Uterus (tissue), 3 donors: ENCODE measurements at regions not wholly inside any gene's neighbourhood (a gene's known extent, or its start where the extent isn't known, plus 50 kb on each side); places are given as distances from the start of the nearest gene placed in this dataset.

Experiments used
- DNase-seq, 2 donors: peaks; one replicate each; pipeline ENCODE4 v3.0.0-alpha.2; 2019 to 2020
- H3K27ac ChIP-seq, 2 donors: fragments of 200-600 bp; sonication (generic); 1 replicate in 1 of 2; 2 replicates in 1 of 2; pipeline ENCODE4 v1.5.1; 2016 to 2018
- H3K27me3 ChIP-seq, 2 donors: fragments of 200-600 bp; sonication (generic); one replicate each; pipeline ENCODE4 v1.5.1; 2018 to 2019; ENCODE audit warnings: control low read depth in 1 of 2
- H3K36me3 ChIP-seq, 2 donors: fragments of 200-600 bp; sonication (generic); one replicate each; pipeline ENCODE4 v1.5.1; 2019; ENCODE audit warnings: control low read depth in 1 of 2
- H3K4me1 ChIP-seq, 2 donors: fragments of 200-600 bp; sonication (generic); one replicate each; pipeline ENCODE4 v1.5.1; 2018 to 2019; ENCODE audit warnings: control low read depth in 1 of 2
- H3K4me3 ChIP-seq, 2 donors: fragments of 200-600 bp; sonication (generic); 1 replicate in 1 of 2; 2 replicates in 1 of 2; pipeline ENCODE4 v1.5.1; 2018 to 2019; ENCODE audit warnings: mild to moderate bottlenecking in 1 of 2
- H3K9me3 ChIP-seq, 2 donors: fragments of 200-600 bp; sonication (generic); one replicate each; pipeline ENCODE4 v1.5.1; 2019; ENCODE audit warnings: control low read depth in 1 of 2
- CTCF ChIP-seq, 4 experiments: fragments of 200-600 bp in 2 of 4; fragments of 450-650 bp in 2 of 4; sonication (generic) in 2 of 4; IDR thresholded peaks; one replicate each; pipeline ENCODE4 v1.5.1; 2016 to 2019; ENCODE audit warnings: antibody characterized with exemption in 4 of 4, mild to moderate bottlenecking in 2 of 4, moderate library complexity in 1 of 4
- POLR2A ChIP-seq, 2 donors: fragments of 450-650 bp; IDR thresholded peaks; one replicate each; pipeline ENCODE4 v1.6.1; 2016; ENCODE audit warnings: antibody characterized with exemption in 2 of 2, mild to moderate bottlenecking in 1 of 2, moderate library complexity in 1 of 2
- intact Hi-C: fragments of 100-400 bp; cut with DNase I; formaldehyde crosslinking; loops from one replicate; pipeline ENCODE4 v1.15.1; 2023; ENCODE audit warnings: low total_unique reads
- donor health status: DM: yes; HTN: yes; CAD: no.

- H3K4me3 ChIP-seq: no peak overlapping the region
- no peaks in the 10 kb centered on the region for H3K36me3 ChIP-seq
- DNase-seq: no peak
- H3K9me3 ChIP-seq: no peaks in the 10 kb centered on the region
- TF ChIP-seq CTCF (IDR thresholded peaks at IDR 0.05): no peak
- TF ChIP-seq POLR2A (IDR thresholded peaks at IDR 0.05): no peak
- no peaks in the 10 kb centered on the region for H3K27me3 ChIP-seq
- intact Hi-C loops: no loop called here
- no peaks in the 10 kb centered on the region for H3K4me1 ChIP-seq
- no peak overlapping the region for H3K27ac ChIP-seq
Observed at GRCh38 chr2:22536133-22536532, 848.8 kb upstream of the KLHL29 start.

- H3K4me1 ChIP-seq: no peaks in the 10 kb centered on the region
- no peak overlapping the region for H3K27ac ChIP-seq
- TF ChIP-seq POLR2A (IDR thresholded peaks at IDR 0.05): no peak
- TF ChIP-seq CTCF (IDR thresholded peaks at IDR 0.05): no peak
- no peak for DNase-seq
- H3K9me3 ChIP-seq: no peaks in the 10 kb centered on the region
- no peaks in the 10 kb centered on the region for H3K36me3 ChIP-seq
- H3K4me3 ChIP-seq: no peak overlapping the region
- H3K27me3 ChIP-seq: no peaks in the 10 kb centered on the region
- intact Hi-C loops: no loop called here
Observed at GRCh38 chr2:22554453-22554852, 830.5 kb upstream of the KLHL29 start.

- Histone ChIP-seq H3K27ac (no peak overlapping the region), H3K27me3 (no peaks in the 10 kb centered on the region), H3K36me3 (no peaks in the 10 kb centered on the region), H3K9me3 (no peaks in the 10 kb centered on the region), H3K4me3 (no peak overlapping the region), H3K4me1 (no peaks in the 10 kb centered on the region)
- intact Hi-C loops: no loop called here
- no peak for TF ChIP-seq POLR2A (IDR thresholded peaks at IDR 0.05)
- TF ChIP-seq CTCF (IDR thresholded peaks at IDR 0.05): no peak
- DNase-seq: no peak
Observed at GRCh38 chr2:22557406-22557805, 827.6 kb upstream of the KLHL29 start.

- H3K27me3 ChIP-seq: no peaks in the 10 kb centered on the region
- TF ChIP-seq POLR2A (IDR thresholded peaks at IDR 0.05): no peak
- TF ChIP-seq CTCF (IDR thresholded peaks at IDR 0.05): no peak
- H3K27ac ChIP-seq: no peak overlapping the region
- H3K9me3 ChIP-seq: no peaks in the 10 kb centered on the region
- no peak for DNase-seq
- no peaks in the 10 kb centered on the region for H3K4me1 ChIP-seq
- intact Hi-C loops: no loop called here
- H3K4me3 ChIP-seq: no peak overlapping the region
- no peaks in the 10 kb centered on the region for H3K36me3 ChIP-seq
Observed at GRCh38 chr2:22560021-22560420, 825.0 kb upstream of the KLHL29 start.

GRCh38 chr2:22579341-22579740, 805.6 kb upstream of the KLHL29 start:
- DNase-seq: no peak
- Histone ChIP-seq H3K27me3 (no peaks in the 10 kb centered on the region), H3K27ac (no peak overlapping the region), H3K4me1 (no peaks in the 10 kb centered on the region), H3K36me3 (no peaks in the 10 kb centered on the region), H3K9me3 (no peaks in the 10 kb centered on the region), H3K4me3 (no peak overlapping the region)
- TF ChIP-seq POLR2A (IDR thresholded peaks at IDR 0.05) (no peak), CTCF (IDR thresholded peaks at IDR 0.05) (no peak)
- intact Hi-C loops: no loop called here
